CD14-positive monocyte (primary cell): ENCODE measurements at regions not wholly inside any gene's neighbourhood (a gene's known extent, or its start where the extent isn't known, plus 50 kb on each side); places are given as distances from the start of the nearest gene placed in this dataset.

Experiments
- DNase-seq, 3 donors: peaks; one replicate each; pipeline ENCODE4 v3.0.0-alpha.2; 2011 to 2022
- H2AFZ ChIP-seq: 2 replicates; pipeline ENCODE4 v1.6.0; 2012; ENCODE audit warnings: mild to moderate bottlenecking, low read depth, low read length, inconsistent platforms; ENCODE audit not compliant: insufficient read depth, poor library complexity, severe bottlenecking
- H3K27ac ChIP-seq, 2 donors: 1 replicate in 1 of 2; 2 replicates in 1 of 2; pipeline ENCODE4 v1.5.1; 2012 to 2013; ENCODE audit warnings: low read length in 2 of 2, control low read depth in 1 of 2, inconsistent platforms in 1 of 2, low read depth in 1 of 2, mild to moderate bottlenecking in 1 of 2
- H3K27me3 ChIP-seq, 2 donors: one replicate each; pipeline versions ENCODE4 v1.6.0 to v1.6.1; 2011 to 2013; ENCODE audit warnings: low read length in 2 of 2; ENCODE audit not compliant: control insufficient read depth in 2 of 2, insufficient read depth in 2 of 2
- H3K36me3 ChIP-seq, 2 donors: replicated peaks in 1 of 2; 1 replicate in 1 of 2; 2 replicates in 1 of 2; pipeline versions ENCODE4 v1.5.1 to v1.6.1; 2012 to 2013; ENCODE audit warnings: low read length in 2 of 2, control low read depth in 1 of 2, inconsistent platforms in 1 of 2, mild to moderate bottlenecking in 1 of 2; ENCODE audit not compliant: insufficient read depth in 2 of 2, control insufficient read depth in 1 of 2
- H3K4me1 ChIP-seq, 2 donors: 1 replicate in 1 of 2; 2 replicates in 1 of 2; pipeline versions ENCODE4 v1.5.1 to v1.6.1; 2012 to 2013; ENCODE audit warnings: low read length in 2 of 2, control low read depth in 1 of 2, inconsistent platforms in 1 of 2, mild to moderate bottlenecking in 1 of 2, moderate library complexity in 1 of 2; ENCODE audit not compliant: insufficient read depth in 2 of 2, control insufficient read depth in 1 of 2
- H3K4me2 ChIP-seq: replicated peaks from 2 replicates; pipeline ENCODE3; 2012; ENCODE audit warnings: low read length, moderate library complexity, mild to moderate bottlenecking; ENCODE audit not compliant: poor library complexity, severe bottlenecking; ENCODE audit errors: extremely low read depth
- H3K4me3 ChIP-seq, 3 experiments: fragments of 200-600 bp in 1 of 3; sonication (generic) in 1 of 3; replicated peaks in 1 of 3; 1 replicate in 2 of 3; 2 replicates in 1 of 3; pipeline ENCODE4 v1.5.1; 2011 to 2013; ENCODE audit warnings: low read length in 3 of 3, mild to moderate bottlenecking in 3 of 3, control low read depth in 2 of 3, low read depth in 2 of 3, inconsistent platforms in 1 of 3, moderate library complexity in 1 of 3
- H3K79me2 ChIP-seq: 2 replicates; pipeline ENCODE4 v1.6.0; 2012; ENCODE audit warnings: mild to moderate bottlenecking, control low read depth, inconsistent platforms, low read length, moderate library complexity; ENCODE audit not compliant: insufficient read depth
- H3K9ac ChIP-seq: 2 replicates; pipeline ENCODE4 v1.6.0; 2017; ENCODE audit warnings: low read length, mild to moderate bottlenecking; ENCODE audit not compliant: insufficient read depth, poor library complexity, severe bottlenecking
- H3K9me3 ChIP-seq, 2 donors: replicated peaks in 1 of 2; 1 replicate in 1 of 2; 2 replicates in 1 of 2; pipeline versions ENCODE4 v1.5.1 to v1.6.1; 2012 to 2013; ENCODE audit warnings: low read length in 2 of 2, control low read depth in 1 of 2; ENCODE audit not compliant: control insufficient read depth in 1 of 2, insufficient read depth in 1 of 2
- H4K20me1 ChIP-seq: 2 replicates; pipeline ENCODE4 v1.6.0; 2012; ENCODE audit warnings: mild to moderate bottlenecking, low read length, control low read depth, moderate library complexity; ENCODE audit not compliant: insufficient read depth
- H3K27ac Mint-ChIP-seq, 7 donors: one replicate each; pipeline ENCODE4 v1.8.0; 2020; ENCODE audit warnings: mild to moderate bottlenecking in 7 of 7, mixed read lengths in 7 of 7, moderate library complexity in 6 of 7, inconsistent platforms in 2 of 7
- H3K27me3 Mint-ChIP-seq, 3 donors: one replicate each; pipeline ENCODE4 v1.8.0; 2021 to 2022; ENCODE audit warnings: low read depth in 3 of 3, mild to moderate bottlenecking in 3 of 3, mixed read lengths in 3 of 3, moderate library complexity in 3 of 3, inconsistent platforms in 1 of 3
- H3K36me3 Mint-ChIP-seq, 2 donors: one replicate each; pipeline ENCODE4 v1.8.0; 2020; ENCODE audit warnings: mixed read lengths in 2 of 2, inconsistent platforms in 1 of 2, mild to moderate bottlenecking in 1 of 2
- H3K4me1 Mint-ChIP-seq: one replicate; pipeline ENCODE4 v1.8.0; 2020; ENCODE audit warnings: mild to moderate bottlenecking, mixed read lengths
- H3K4me3 Mint-ChIP-seq, 2 donors: one replicate each; pipeline ENCODE4 v1.8.0; 2020; ENCODE audit warnings: mild to moderate bottlenecking in 2 of 2, mixed read lengths in 2 of 2, moderate library complexity in 1 of 2
- H3K9me3 Mint-ChIP-seq, 7 donors: one replicate each; pipeline ENCODE4 v1.8.0; 2020 to 2022; ENCODE audit warnings: mixed read lengths in 7 of 7, mild to moderate bottlenecking in 6 of 7, moderate library complexity in 6 of 7, inconsistent platforms in 2 of 7
- WGBS: methylation state at CpG from one replicate; pipeline ENCODE4 v1.1.5; 2013; ENCODE audit warnings: missing lambda C conversion rate; ENCODE audit not compliant: insufficient coverage; 5-methylcytosine and 5-hydroxymethylcytosine counted together
- intact Hi-C, 2 donors: fragments of 100-400 bp; cut with micrococcal nuclease; formaldehyde crosslinking; loops; one replicate each; pipeline versions ENCODE4 v1.15.0 to v1.15.1; 2023
- TF ChIP-seq, protein P1 (sequence below): fragments of 200-600 bp; IDR thresholded peaks from one replicate; pipeline ENCODE4 v1.8.0; 2022; ENCODE audit warnings: antibody characterized with exemption, mild to moderate bottlenecking

DNA sequence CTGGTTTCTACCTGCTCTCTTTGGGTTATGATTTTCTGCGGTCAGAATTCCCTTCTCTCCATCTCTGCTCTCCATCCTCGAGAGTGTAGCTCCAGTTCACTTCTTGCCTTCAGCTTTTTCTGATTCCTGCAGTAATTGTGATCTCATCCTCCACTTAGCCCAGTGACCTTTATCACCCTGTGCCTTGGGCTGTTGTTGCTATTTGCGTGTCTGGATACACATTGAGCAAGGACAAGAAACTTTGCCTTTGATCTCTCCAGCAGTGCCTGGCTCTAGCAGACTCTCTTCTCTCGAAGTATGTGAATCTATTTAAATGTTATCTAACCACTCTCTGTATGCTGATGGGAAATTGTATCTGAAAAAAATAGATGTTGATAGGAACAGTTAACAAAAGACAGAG, 76.4 kb upstream of the MARK1 start:
- peaks cover 2 to 9% (median 4%) of the 10 kb centered on the region in 3 donors for H3K27me3 Mint-ChIP-seq
- no peak overlapping the region for H3K27ac ChIP-seq
- H3K9me3 Mint-ChIP-seq = peaks cover 0 to 5% (median 2%) of the 10 kb centered on the region in 7 donors
- no peak overlapping the region for H3K4me3 Mint-ChIP-seq
- no peak overlapping the region for H3K4me2 ChIP-seq
- WGBS = 56% methylated on average over 2 of the region's 4 CpGs
- no peaks in the 10 kb centered on the region for H3K79me2 ChIP-seq
- no peaks in the 10 kb centered on the region for H3K36me3 ChIP-seq
- no peaks in the 10 kb centered on the region for H3K4me1 ChIP-seq
- H3K36me3 Mint-ChIP-seq = no peaks in the 10 kb centered on the region
- TF ChIP-seq, protein P1, sequence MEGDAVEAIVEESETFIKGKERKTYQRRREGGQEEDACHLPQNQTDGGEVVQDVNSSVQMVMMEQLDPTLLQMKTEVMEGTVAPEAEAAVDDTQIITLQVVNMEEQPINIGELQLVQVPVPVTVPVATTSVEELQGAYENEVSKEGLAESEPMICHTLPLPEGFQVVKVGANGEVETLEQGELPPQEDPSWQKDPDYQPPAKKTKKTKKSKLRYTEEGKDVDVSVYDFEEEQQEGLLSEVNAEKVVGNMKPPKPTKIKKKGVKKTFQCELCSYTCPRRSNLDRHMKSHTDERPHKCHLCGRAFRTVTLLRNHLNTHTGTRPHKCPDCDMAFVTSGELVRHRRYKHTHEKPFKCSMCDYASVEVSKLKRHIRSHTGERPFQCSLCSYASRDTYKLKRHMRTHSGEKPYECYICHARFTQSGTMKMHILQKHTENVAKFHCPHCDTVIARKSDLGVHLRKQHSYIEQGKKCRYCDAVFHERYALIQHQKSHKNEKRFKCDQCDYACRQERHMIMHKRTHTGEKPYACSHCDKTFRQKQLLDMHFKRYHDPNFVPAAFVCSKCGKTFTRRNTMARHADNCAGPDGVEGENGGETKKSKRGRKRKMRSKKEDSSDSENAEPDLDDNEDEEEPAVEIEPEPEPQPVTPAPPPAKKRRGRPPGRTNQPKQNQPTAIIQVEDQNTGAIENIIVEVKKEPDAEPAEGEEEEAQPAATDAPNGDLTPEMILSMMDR = no peak
- intact Hi-C loops = no loop called here
- H3K4me1 Mint-ChIP-seq = no peaks in the 10 kb centered on the region
- no peaks in the 10 kb centered on the region for H3K27me3 ChIP-seq
- no peaks in the 10 kb centered on the region for H4K20me1 ChIP-seq
- H2AFZ ChIP-seq = no peak overlapping the region
- H3K9ac ChIP-seq = no peak overlapping the region
- no peaks in the 10 kb centered on the region for H3K9me3 ChIP-seq
- no peak for DNase-seq
- no peak overlapping the region for H3K4me3 ChIP-seq
- H3K27ac Mint-ChIP-seq = no peak overlapping the region

DNA sequence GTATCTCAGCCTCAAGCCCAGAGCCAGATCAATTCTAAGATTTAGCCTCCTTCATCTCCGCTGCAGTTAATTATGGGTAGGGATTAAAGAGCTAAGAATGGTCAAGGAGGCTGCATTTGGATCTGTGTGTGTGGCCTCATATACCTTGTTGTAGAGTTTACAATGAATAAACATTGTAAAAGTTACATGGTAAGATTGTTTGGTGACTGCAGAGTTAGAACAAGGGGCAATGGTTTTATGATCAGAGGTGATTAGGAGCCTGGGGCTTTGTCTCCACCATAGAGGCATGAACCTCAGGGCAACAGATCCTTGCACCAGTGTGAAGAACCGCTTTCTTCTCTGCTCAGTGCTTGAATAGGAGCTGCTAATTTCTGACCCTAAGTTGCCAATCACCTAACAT, 77.0 kb upstream of the MARK1 start:
- Mint-ChIP-seq H3K4me3 (no peak overlapping the region), H3K9me3 (peaks cover 0 to 7% (median 2%) of the 10 kb centered on the region in 7 donors), H3K27ac (no peak overlapping the region), H3K27me3 (peaks cover 2 to 9% (median 4%) of the 10 kb centered on the region in 3 donors), H3K4me1 (no peaks in the 10 kb centered on the region), H3K36me3 (no peaks in the 10 kb centered on the region)
- DNase-seq = no peak
- no peak overlapping the region for H3K9ac ChIP-seq
- H3K27me3 ChIP-seq = no peaks in the 10 kb centered on the region
- no peaks in the 10 kb centered on the region for H3K36me3 ChIP-seq
- H3K79me2 ChIP-seq = no peaks in the 10 kb centered on the region
- no peak overlapping the region for H2AFZ ChIP-seq
- no peak overlapping the region for H3K4me2 ChIP-seq
- no peak overlapping the region for H3K27ac ChIP-seq
- no peaks in the 10 kb centered on the region for H3K9me3 ChIP-seq
- intact Hi-C loops = no loop called here
- H3K4me1 ChIP-seq = no peaks in the 10 kb centered on the region
- no peak overlapping the region for H3K4me3 ChIP-seq
- 60% methylated on average over 1 of the region's 2 CpGs for WGBS
- no peaks in the 10 kb centered on the region for H4K20me1 ChIP-seq
- TF ChIP-seq, protein P1 = no peak
